ENCODE measurements at regions not wholly inside any gene's neighbourhood (a gene's known extent, or its start where the extent isn't known, plus 50 kb on each side); places are given as distances from the start of the nearest gene placed in this dataset.

DNA sequence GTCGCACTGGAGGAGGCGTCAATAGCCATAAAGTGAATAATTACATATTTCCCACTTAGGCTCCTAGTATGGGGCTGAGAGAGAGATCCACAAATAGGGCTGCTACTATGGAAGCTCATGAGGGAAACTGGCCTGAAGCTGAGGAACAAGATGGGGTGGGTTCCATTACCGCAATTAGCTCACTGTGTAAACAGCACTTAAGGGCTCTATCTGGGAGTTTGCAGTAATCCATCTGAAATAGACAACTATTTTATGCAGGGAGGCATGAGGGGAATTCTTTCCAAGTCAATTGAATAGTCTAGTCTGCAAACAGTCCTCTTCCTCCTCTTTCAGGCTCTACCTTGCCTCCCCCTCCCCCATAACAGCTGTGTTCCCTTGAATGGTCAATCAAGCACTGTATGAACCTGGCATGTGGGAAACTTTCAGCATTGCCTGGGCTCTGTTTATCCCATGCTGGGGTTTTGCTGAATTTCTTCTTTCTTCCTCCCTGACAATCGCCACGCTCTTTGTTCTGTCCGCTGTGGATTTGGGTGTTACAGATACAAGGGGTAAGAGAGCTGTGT is 56.1 kb upstream of the MAF start:
- intact Hi-C loops (cut with DNase I): no loop called here

DNA sequence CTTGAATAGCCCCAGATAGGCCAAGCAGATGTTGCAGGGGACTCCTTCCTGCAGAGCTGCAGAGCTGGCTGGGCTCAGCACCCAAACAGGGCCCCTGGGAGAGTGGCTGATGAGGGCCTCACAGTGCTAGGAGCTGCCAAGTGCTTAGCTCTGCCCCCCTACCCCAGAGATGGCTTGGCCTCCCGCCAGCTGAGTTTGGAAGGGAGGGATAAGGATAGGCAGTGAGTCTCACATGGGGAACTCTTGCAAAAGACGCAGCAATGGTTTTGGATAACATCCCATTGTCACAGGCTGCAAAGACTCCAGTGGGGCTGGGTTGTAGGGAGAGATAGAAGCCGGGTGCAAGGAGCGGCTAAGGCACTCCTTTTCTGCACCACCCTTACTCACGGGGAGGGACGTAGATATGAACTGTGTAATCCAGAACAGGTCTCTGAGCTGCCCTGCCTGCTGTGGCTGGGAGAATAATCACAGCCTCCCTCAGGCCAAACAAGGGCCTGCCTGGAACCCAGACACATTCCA is 52.9 kb upstream of the MAF start:
- Histone ChIP-seq H3K36me3 (no peaks in the 10 kb centered on the region), H3K4me3 (no peak overlapping the region), H3K9me3 (no peaks in the 10 kb centered on the region), H3K27ac (no peak overlapping the region), H3K4me1 (no peaks in the 10 kb centered on the region), H3K27me3 (no peaks in the 10 kb centered on the region)
- intact Hi-C loops (cut with DNase I): no loop called here
- ATAC-seq (peak in 1 of 4 donors; percentile 26), DNase-seq (peak in 1 of 3 donors; percentile 23)
- 67% methylated on average over 5 of the region's 6 CpGs for WGBS (ENCODE audit: insufficient coverage, low coverage, low lambda C conversion rate, missing lambda C conversion rate)
- TF ChIP-seq, protein P1, sequence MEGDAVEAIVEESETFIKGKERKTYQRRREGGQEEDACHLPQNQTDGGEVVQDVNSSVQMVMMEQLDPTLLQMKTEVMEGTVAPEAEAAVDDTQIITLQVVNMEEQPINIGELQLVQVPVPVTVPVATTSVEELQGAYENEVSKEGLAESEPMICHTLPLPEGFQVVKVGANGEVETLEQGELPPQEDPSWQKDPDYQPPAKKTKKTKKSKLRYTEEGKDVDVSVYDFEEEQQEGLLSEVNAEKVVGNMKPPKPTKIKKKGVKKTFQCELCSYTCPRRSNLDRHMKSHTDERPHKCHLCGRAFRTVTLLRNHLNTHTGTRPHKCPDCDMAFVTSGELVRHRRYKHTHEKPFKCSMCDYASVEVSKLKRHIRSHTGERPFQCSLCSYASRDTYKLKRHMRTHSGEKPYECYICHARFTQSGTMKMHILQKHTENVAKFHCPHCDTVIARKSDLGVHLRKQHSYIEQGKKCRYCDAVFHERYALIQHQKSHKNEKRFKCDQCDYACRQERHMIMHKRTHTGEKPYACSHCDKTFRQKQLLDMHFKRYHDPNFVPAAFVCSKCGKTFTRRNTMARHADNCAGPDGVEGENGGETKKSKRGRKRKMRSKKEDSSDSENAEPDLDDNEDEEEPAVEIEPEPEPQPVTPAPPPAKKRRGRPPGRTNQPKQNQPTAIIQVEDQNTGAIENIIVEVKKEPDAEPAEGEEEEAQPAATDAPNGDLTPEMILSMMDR (IDR thresholded peaks at IDR 0.05): no peak
- TF ChIP-seq POLR2A (IDR thresholded peaks at IDR 0.05): no peak

More for the DNA sequence above, 56.1 kb upstream of the MAF start:
- H3K27me3 ChIP-seq: no peaks in the 10 kb centered on the region
- no peak for DNase-seq
- peaks cover 0 to 8% (median 0%) of the 10 kb centered on the region in 4 donors for H3K4me1 ChIP-seq
- no peak for ATAC-seq
- no peaks in the 10 kb centered on the region for H3K36me3 ChIP-seq
- no peak overlapping the region for H3K4me3 ChIP-seq
- TF ChIP-seq POLR2A (IDR thresholded peaks at IDR 0.05): no peak
- TF ChIP-seq, protein P1 (IDR thresholded peaks at IDR 0.05): no peak
- no peak overlapping the region for H3K27ac ChIP-seq
- H3K9me3 ChIP-seq: no peaks in the 10 kb centered on the region
- 77% methylated on average over 4 of the region's 6 CpGs for WGBS (ENCODE audit: insufficient coverage, low coverage, low lambda C conversion rate, missing lambda C conversion rate)

DNA sequence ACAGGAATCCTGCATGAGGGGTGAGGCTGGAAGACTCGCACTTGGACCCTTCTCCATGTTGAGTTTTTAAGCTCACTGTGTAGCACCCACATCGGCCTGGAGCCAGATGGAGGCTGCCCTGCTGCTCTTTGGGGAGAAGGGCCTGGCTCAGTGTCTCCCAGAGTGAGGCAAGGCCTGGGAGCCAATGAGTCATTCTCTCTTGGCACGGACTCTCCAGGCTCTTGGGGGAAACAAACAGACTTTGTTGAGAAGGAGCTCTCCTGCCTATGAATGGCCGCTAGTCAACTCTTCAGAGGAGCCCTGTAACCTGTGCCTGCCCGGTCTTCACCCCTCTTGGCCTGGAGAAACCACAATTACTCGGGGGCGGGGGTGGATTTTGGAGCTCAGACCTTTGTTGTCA is 50.8 kb upstream of the MAF start:
- DNase-seq: no peak
- no peak for TF ChIP-seq POLR2A (IDR thresholded peaks at IDR 0.05)
- TF ChIP-seq, protein P1 (IDR thresholded peaks at IDR 0.05): no peak

More for the DNA sequence above, 50.8 kb upstream of the MAF start:
- Histone ChIP-seq H3K36me3 (no peaks in the 10 kb centered on the region), H3K27me3 (no peaks in the 10 kb centered on the region), H3K27ac (no peak overlapping the region), H3K4me1 (no peaks in the 10 kb centered on the region), H3K4me3 (no peak overlapping the region), H3K9me3 (no peaks in the 10 kb centered on the region)
- ATAC-seq: peak in 1 of 4 donors; percentile 30
- WGBS (ENCODE audit: insufficient coverage, low coverage, low lambda C conversion rate, missing lambda C conversion rate): no CpG with 5 or more reads among the region's 7 CpGs
- intact Hi-C loops (cut with DNase I): no loop called here

Measured in right lobe of liver (tissue), 6 donors.